WERI-Rb-1 (cell line): ENCODE measurements at regions not wholly inside any gene's neighbourhood (a gene's known extent, or its start where the extent isn't known, plus 50 kb on each side); places are given as distances from the start of the nearest gene placed in this dataset.

Experiments
- DNase-seq: peaks from one replicate; pipeline ENCODE4 v3.0.0-alpha.2; 2020
- H3K27ac ChIP-seq: fragments of 250-450 bp; sonication (Bioruptor Pico); 2 replicates; pipeline ENCODE4 v1.5.1; 2020; ENCODE audit warnings: mild to moderate bottlenecking, moderate library complexity
- H3K27me3 ChIP-seq: fragments of 250-450 bp; sonication (Bioruptor Pico); 2 replicates; pipeline ENCODE4 v1.5.1; 2021; ENCODE audit warnings: mild to moderate bottlenecking, low read depth, moderate library complexity; ENCODE audit not compliant: insufficient read depth, severe bottlenecking
- H3K36me3 ChIP-seq: fragments of 250-450 bp; sonication (Bioruptor Pico); 2 replicates; pipeline ENCODE4 v1.5.1; 2020; ENCODE audit warnings: mild to moderate bottlenecking, moderate library complexity
- H3K4me3 ChIP-seq: 2 replicates; pipeline ENCODE4 v1.5.1; 2011; ENCODE audit warnings: low read depth, mild to moderate bottlenecking, control low read depth, low read length
- H3K9me3 ChIP-seq: fragments of 250-450 bp; sonication (Bioruptor Pico); 2 replicates; pipeline ENCODE4 v1.5.1; 2021; ENCODE audit warnings: mild to moderate bottlenecking, moderate library complexity; ENCODE audit not compliant: severe bottlenecking
- TF ChIP-seq, protein P1 (sequence below): IDR thresholded peaks from 2 replicates; pipeline ENCODE4 v1.5.1; 2011; ENCODE audit warnings: low read depth, mild to moderate bottlenecking, control low read depth, inconsistent platforms, low read length

- no peak overlapping the region for H3K4me3 ChIP-seq
- no peak for DNase-seq
- no peaks in the 10 kb centered on the region for H3K9me3 ChIP-seq
- H3K27me3 ChIP-seq: peaks cover 12% of the 10 kb centered on the region
- no peak overlapping the region for H3K27ac ChIP-seq
- TF ChIP-seq, protein P1, sequence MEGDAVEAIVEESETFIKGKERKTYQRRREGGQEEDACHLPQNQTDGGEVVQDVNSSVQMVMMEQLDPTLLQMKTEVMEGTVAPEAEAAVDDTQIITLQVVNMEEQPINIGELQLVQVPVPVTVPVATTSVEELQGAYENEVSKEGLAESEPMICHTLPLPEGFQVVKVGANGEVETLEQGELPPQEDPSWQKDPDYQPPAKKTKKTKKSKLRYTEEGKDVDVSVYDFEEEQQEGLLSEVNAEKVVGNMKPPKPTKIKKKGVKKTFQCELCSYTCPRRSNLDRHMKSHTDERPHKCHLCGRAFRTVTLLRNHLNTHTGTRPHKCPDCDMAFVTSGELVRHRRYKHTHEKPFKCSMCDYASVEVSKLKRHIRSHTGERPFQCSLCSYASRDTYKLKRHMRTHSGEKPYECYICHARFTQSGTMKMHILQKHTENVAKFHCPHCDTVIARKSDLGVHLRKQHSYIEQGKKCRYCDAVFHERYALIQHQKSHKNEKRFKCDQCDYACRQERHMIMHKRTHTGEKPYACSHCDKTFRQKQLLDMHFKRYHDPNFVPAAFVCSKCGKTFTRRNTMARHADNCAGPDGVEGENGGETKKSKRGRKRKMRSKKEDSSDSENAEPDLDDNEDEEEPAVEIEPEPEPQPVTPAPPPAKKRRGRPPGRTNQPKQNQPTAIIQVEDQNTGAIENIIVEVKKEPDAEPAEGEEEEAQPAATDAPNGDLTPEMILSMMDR: no peak
- no peaks in the 10 kb centered on the region for H3K36me3 ChIP-seq
These were observed 420.1 kb downstream of the MTRR start for GRCh38 chr5:8288897-8289516.

- H3K36me3 ChIP-seq: no peaks in the 10 kb centered on the region
- no peak for DNase-seq
- no peak overlapping the region for H3K27ac ChIP-seq
- no peaks in the 10 kb centered on the region for H3K9me3 ChIP-seq
- peaks cover 12% of the 10 kb centered on the region for H3K27me3 ChIP-seq
- no peak overlapping the region for H3K4me3 ChIP-seq
- TF ChIP-seq, protein P1: no peak
These were observed 420.8 kb downstream of the MTRR start for GRCh38 chr5:8289779-8290178.

DNA sequence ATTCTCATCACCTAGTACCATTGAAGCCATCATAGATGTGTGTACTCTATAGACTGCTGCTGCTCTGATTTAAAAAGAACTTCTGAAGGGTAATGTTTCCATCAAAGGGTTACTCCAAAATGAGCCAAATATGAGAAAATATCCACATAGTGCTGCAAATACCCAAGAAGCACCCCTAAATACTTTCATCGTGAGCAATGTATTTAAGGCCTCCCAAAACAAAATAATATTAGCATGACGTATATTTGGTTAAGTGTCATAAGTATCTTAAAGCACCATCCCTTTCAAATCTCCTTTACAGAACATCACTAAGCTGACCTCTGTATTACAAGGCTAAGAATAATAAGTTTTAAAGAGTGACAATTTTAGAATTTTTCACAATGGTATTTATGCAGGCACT lies 421.8 kb downstream of the MTRR start:
- no peak for DNase-seq
- Histone ChIP-seq H3K9me3 (no peaks in the 10 kb centered on the region), H3K36me3 (no peaks in the 10 kb centered on the region), H3K27me3 (peaks cover 12% of the 10 kb centered on the region), H3K4me3 (no peak overlapping the region), H3K27ac (no peak overlapping the region)
- TF ChIP-seq, protein P1: no peak

GRCh38 chr5:8291641-8292040 lies 422.7 kb downstream of the MTRR start:
- TF ChIP-seq, protein P1: no peak
- Histone ChIP-seq H3K36me3 (no peaks in the 10 kb centered on the region), H3K9me3 (no peaks in the 10 kb centered on the region), H3K4me3 (no peak overlapping the region), H3K27ac (no peak overlapping the region), H3K27me3 (peaks cover 15% of the 10 kb centered on the region)
- DNase-seq: no peak

GRCh38 chr5:8295141-8295540 lies 426.2 kb downstream of the MTRR start:
- H3K27ac ChIP-seq: no peak overlapping the region
- H3K36me3 ChIP-seq: no peaks in the 10 kb centered on the region
- no peak overlapping the region for H3K4me3 ChIP-seq
- TF ChIP-seq, protein P1: no peak
- no peaks in the 10 kb centered on the region for H3K9me3 ChIP-seq
- no peak for DNase-seq
- H3K27me3 ChIP-seq: peaks cover 15% of the 10 kb centered on the region

GRCh38 chr5:8299716-8300115 lies 430.8 kb downstream of the MTRR start:
- H3K27me3 ChIP-seq: peaks cover 13% of the 10 kb centered on the region
- no peaks in the 10 kb centered on the region for H3K9me3 ChIP-seq
- no peak overlapping the region for H3K4me3 ChIP-seq
- no peak for DNase-seq
- H3K36me3 ChIP-seq: no peaks in the 10 kb centered on the region
- H3K27ac ChIP-seq: no peak overlapping the region
- TF ChIP-seq, protein P1: no peak
